Tongue (tissue), 1 donor: ENCODE measurements at regions not wholly inside any gene's neighbourhood (a gene's known extent, or its start where the extent isn't known, plus 50 kb on each side); places are given as distances from the start of the nearest gene placed in this dataset.

Experiments
- DNase-seq: peaks from one replicate; pipeline ENCODE4 v3.0.0-alpha.2; 2015

DNA sequence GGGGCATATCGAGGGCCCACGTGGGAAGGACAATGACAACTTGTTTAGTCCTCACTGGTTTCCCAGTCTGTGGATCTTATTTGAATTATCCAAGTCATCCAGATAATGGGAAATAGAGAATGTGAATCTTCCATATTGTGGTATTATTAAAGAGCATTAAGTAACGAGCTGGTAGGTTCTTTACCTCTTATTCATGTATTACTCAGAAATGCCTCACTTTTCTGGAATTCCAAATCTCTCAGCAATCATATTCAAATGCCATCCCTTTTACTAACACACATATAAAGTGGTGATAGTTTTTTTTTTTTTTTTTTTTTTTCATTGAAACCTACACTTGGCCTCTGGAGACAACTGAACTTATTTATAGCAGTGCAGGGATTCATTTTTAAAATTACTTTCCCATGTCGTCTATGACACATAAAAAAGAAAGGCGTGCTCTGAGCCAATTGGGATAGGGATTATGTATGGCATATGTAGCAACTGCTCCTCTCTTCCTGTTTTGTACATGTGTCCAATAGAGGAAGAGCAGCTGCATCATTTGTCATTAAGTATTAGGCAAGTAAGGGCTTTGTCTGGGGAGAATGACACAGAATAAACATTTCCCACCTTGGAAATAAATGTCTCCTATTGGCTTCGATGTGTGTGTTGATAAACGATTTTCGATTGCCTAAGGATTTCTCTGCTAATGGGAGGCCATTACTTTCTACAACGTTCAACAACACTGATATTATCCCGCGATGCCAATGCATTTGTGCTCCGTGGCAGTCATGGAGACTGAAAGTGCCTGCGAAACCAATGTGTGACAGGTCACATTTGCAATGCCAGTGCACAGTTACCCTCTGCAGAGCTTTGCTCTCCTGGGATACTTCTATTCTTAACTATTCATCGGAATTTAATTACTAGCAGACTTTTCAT lies 78.6 kb upstream of the IFNG-AS1 start:
- peak; percentile 85 for DNase-seq

DNA sequence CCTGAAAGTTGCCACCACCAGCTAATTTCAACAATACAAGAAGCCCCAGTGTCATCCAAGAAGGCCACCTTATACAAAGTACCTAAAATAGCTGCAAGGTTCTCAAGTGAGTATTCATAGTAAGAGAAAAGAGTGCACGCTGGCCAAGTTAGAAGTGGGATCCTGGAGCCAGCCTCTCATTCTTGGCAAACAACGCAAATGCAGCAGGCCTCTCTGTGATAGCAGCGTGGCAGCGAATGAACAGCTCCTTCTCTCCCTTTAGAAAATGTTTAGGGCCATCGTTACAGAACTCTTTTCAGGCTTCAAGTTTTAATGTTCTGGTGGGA lies 78.0 kb upstream of the IFNG-AS1 start:
- DNase-seq = peak; percentile 82

DNA sequence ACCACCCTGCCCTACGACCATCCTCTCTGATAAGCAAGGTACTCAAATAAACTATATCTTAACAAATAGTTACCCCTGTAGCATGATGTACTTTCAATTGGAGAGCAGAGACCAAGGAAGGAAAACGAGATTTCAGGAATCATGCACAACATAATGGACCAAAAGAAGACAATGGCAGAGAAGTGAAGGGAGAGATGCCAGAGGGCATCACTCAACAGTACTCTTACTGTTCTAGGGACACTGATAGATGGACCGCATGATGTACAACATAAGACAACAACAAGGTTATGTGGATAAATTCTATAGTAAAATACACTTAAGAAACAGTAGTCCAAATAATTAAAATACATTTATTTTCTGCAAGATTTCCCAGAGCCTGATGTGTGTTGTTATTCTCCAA lies 77.5 kb upstream of the IFNG-AS1 start:
- DNase-seq = no peak

DNA sequence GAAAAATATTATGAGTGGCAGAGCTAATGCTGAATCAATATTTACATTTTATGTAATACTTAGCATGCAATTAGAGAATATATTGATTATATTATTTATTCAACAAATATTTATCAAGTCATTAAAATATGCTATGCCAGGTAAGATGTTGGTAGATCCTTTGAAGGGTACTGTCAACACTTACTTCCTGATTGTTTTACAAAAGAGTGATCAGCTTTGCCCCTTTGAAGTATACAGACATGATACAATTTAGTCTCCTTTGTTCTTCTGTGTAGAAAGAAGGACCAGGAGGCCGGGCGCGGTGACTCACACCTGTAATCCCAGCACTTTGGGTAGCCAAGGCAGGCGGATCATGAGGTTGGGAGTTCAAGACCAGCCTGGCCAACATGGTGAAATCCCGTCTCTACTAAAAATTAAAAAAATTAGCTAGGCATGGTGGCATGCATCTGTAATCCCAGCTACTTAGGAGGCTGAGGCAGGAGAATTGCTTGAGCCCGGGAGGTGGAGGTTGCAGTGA lies 73.9 kb upstream of the IFNG-AS1 start:
- DNase-seq = no peak

DNA sequence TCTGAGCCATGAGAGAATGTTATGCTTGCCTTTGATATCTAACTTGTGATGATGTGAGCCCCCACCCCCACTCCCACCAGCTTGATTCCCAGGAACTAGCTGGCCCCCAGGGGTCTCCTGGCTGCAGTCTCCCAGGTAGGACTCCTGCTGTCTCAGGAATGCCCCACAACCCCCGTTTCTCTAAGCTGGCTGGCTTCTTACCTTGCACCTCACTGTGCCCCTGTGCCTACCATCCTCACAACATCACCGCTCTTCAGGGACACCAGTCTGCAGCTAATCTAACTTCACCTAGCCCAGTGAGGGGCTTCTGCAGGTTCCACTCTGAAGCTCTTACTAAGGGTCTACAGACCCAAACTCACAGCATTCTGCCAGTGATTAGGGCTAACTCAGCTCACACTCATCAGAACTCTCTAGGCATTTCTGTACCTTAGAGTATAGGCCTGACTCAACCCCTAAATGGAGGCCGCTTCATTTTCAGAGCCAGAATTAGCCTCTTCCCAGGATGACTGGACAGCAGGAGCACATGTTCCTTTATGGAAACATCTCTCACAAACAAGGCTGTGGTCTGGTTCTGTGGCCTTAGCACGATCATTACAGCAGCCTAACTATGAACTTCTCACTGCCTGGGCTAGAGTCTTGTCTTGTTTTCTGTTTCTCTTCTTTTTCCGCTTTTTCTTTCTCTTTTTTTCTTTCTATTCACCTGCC lies 72.8 kb upstream of the IFNG-AS1 start:
- peak; percentile 28 for DNase-seq

DNA sequence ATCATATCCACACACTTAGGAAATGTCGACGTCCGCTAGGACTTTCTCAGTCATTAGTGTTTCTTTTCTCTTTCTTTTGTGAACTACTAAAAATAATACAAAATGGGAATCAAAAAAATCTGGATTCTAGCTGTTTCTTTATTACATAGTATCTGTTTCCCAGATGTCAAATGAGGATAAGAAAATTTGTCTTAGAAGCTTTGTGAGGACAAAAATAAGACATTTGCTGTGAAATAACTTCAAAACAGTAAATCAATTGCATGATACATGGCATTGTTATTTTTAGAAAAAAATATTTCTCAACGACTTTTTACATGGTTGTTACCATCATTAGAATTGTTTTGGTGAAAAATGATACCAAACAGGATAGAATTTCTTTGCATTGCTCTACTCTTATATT lies 71.4 kb upstream of the IFNG-AS1 start:
- no peak for DNase-seq

DNA sequence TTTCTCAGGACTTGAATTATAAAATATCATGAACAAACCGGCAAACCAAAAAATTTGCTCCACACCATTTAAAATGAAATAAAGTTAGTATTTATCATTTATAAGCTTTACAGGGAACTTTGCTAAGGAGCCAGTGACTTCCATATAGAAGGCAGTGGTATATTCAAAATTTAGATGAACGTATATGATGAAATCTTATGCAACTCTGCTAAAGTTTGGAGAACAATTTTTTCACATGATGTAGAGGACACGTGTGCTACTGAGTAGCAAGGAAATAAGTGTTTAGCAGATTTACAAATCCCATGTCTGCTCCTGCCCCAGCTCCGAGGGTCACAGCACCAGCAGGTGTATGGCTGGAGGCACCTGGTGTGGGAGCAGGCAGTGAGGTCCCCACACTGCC lies 70.8 kb upstream of the IFNG-AS1 start:
- DNase-seq = no peak

DNA sequence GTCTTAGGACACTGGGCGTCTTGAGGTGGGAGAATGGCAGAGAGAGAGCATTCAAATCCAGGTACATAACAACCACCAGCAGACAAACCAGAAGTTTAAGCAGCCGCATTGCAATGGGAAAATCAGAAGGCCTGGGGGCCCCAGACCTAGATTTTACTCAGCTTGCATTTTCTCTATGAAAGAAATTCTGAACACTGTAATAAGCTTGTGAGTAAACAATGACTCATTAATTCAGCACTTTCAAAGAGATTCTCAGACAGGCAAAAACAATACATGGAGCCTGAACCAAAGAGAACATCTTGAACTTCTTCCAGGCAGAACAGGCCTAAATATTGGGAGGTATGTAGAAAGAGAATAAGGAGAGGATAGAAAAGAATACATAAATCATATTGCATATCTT lies 69.8 kb upstream of the IFNG-AS1 start:
- DNase-seq = no peak

DNA sequence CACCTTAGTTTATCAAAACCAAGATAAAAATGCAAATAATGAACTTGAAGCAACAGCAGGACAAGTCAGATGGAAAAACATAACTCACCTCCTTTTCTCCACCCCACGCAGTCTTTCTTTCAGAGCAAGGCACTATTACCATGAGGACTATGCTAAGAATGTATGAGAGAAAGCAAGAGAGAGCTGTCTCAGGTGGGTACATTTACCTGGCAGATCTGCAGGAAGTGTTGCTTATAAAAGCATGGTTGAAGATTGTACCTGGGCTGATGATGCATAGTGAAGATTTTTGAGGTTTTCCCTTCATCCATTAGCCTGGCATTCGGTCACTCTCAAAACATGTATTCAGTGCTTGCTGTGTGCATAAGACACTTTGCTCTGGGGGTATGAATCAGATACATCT lies 68.8 kb upstream of the IFNG-AS1 start:
- DNase-seq = no peak

DNA sequence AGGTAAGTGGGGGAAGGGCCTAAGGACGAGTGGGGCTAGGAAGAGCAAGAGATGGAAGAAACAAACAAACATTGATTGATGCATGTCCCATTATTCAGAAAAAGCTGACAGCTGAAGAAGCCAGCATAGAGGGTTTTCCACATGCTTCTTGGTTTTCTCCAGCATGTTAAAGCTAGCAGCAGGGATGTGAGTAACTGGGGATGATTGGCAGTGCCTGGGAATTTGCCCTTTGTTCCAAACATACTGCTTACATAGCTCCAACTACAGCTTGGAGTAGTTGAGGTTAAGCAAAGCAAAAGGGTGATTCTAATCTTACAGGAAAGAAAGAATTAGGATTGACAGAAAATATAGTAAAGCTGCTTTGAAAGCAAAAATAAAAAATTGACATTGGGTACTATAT lies 68.0 kb upstream of the IFNG-AS1 start:
- no peak for DNase-seq

DNA sequence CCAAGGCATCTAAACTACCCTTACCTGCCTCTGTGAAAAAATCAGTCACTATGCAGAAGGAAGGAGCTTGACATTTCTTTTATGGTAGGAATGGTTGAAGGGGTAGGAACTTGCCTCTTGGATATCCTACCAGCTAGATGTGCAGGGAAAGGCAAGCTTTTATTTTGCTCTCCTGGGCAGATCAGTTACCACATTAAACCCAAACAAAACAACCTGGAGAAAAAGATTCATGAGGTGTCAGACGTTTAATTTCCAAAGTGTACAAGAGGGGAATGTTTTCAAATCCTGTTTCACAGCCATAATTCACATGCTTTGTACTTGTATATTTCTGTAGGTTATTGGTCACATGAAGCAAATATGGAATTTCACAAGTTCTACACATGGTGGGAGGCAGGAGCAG lies 67.0 kb upstream of the IFNG-AS1 start:
- no peak for DNase-seq

DNA sequence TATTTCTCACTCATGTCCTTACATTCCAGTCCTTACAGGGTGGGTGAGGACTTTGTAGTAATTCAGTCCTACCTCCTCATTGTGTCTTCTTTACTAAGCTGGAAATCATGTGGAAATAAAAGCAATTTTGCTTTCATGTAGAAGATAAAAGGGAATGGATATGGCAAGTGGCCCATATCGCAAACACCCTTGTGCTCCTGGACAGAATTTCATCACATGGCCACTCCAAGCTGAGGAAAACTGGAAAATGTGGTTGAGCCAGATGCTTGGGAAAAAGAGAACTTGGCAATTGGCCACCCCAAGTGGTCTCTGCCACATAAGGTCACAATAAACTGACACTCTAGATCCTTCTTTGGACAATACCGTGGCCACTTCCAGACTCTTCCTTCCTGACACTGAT lies 64.2 kb upstream of the IFNG-AS1 start:
- no peak for DNase-seq

DNA sequence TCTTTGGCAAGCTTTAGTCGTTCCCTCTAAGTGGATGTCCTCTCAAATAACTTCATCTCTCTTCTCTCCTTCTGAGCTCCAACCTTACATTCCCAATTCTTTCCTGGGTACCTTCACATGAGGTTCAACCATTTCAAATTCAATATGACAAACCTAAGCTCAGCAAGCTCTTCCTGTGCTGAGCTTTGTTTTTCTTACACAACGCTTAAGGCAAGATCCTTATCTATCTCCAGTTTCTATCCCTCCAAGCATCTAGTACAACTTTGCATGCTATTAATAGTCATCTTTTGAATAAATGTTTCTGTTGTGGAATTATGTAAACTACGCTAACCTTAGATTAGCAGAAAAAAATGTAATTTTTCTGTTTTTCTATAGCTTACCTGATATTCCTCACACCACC lies 63.7 kb upstream of the IFNG-AS1 start:
- no peak for DNase-seq

DNA sequence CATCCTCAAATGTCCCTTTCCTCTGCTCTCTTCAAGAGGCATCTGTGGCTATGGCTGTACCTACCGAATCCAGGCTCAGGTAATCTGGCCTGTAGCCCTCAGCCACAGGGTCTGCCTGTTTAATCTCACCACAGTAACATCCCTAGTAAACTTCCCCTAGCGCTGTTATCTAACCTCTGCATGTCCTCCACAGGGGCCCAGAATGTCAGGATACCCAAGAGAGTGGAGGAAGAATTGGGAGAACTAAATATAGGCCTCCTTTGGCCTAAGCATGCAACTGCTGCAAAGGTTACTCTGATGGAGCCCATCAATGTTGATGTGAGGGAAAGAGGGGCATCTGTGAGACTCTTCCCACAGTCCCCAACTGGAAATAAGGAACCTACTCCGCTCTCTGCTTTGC lies 63.2 kb upstream of the IFNG-AS1 start:
- DNase-seq = no peak

DNA sequence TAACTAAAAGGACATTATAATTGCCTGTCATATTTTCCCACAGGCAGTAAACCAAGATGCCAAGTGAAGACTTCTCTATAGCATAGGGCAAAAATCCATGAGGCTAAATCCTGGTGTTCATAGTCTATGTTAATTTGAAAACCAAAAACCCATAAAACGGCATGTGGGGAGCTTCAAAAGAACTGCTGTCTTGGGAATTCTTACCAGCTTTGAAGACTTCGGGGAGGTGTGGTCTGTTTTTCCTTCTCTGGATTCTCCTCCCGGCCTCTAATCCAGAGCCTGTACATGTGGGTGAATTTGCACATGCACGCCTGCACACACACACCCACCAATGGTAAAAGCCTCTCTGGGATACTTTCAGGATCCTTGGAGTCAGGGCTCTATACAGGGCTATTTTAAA lies 61.9 kb upstream of the IFNG-AS1 start:
- DNase-seq = no peak

DNA sequence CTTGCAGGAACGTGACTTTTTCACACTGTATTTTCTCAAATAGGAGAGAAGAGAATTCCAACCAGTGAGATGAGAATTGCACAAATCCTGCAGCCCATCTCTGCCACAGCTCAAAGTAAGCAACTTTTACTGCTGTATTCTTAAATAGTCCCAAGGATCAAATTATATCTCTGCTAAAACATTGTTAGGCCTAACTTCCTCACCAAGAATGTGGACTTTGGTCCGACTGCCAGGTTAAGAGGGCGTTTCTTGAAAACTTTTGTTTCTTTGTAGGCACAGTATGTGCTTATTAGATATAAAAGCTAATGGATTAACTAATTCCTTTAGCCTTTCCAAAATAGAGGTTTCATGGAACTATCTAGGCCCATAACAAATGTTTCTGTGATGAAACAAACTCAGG lies 61.4 kb upstream of the IFNG-AS1 start:
- DNase-seq = no peak

DNA sequence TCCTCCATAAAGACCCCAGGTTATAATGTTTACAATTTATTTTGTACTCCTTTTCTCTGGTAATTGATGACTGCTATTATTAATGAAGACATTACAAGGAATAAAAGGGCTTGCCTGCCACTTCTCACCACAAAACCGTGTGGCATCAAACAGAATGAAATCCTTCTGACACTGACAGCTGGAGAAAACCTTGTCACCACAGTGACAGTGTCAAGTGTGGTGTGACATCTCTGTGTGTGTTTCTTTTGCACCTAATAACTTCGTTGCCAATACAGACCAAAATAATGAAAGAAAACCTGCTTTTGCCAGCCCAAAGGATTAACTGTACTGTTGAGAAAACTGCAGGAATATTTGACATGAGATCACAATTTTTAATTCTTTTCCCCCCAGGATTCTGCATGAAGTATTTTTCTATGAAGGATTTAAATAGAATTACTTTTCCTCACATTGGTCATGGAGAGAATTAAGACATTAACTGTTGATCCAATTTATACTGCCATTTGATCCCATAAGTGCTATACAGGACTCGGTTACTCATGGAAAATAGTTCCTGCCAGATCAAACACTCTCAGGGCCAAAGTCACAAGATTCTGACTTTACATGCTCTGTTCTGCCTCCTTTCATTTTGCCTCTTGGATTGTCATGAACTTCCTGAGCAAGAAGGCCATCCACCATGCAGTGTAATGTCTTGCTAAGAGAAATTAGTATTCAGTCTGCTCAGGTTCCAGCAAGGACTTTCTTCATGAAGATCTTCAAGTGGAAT lies 60.4 kb upstream of the IFNG-AS1 start:
- peak; percentile 72 for DNase-seq

DNA sequence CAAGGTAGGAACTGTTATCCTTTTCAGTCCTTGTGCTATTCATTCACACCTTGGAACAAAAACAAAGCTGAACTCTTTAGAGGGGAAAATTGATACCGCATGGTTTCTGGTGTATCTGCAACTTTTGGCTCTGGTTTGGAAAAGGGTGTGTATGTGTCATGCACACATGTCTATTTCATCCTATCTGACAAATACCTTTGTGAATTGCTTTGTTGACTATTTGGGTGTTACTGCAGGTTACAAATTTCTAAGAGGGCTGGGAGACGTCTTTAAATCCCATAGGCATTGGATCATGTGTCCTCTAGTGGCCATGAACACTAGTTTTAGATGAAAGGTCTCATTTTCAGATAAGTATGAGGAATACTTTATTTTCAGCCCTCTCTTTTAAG lies 59.9 kb upstream of the IFNG-AS1 start:
- DNase-seq = no peak

DNA sequence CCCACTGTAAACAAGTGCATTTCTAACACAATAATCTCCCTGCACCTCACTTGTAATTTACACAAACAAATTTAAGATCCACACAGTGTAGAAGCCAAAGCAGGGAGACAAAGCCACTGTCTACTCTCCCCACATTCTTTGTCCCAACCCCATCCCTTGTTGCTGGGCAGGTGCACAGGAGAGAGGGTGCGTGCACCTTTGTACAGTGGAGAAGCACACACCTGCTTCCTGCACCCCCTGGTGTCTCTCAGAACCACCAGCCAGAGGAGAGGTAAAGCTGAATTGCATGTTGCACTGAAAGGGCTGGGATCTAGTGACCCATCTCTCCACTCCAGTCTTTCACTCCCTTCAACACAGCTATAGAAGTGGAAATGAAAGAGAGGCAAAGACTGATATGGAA lies 51.4 kb upstream of the IFNG-AS1 start:
- DNase-seq = no peak
